H9 (cell line): ENCODE measurements at regions not wholly inside any gene's neighbourhood (a gene's known extent, or its start where the extent isn't known, plus 50 kb on each side); places are given as distances from the start of the nearest gene placed in this dataset.
"Not testable (repeated sequence)": the region's sequence is repeated elsewhere in the genome, so short reads cannot be mapped to it uniquely, and the experiment has no call there.

Experiments used
- DNase-seq: peaks from one replicate; pipeline ENCODE4 v3.0.0-alpha.2; 2017
- H2AFZ ChIP-seq: one replicate; pipeline ENCODE4 v1.6.1; 2013; ENCODE audit warnings: mild to moderate bottlenecking, low read length, control low read depth, moderate library complexity
- H2AK5ac ChIP-seq: 2 replicates; pipeline ENCODE4 v1.6.1; 2013; ENCODE audit warnings: low read length, control low read depth, mixed read lengths; ENCODE audit not compliant: insufficient read length
- H2BK120ac ChIP-seq: one replicate; pipeline ENCODE4 v1.6.1; 2013; ENCODE audit warnings: low read depth, mild to moderate bottlenecking, low read length, control low read depth, inconsistent platforms; ENCODE audit not compliant: poor library complexity, severe bottlenecking
- H2BK12ac ChIP-seq: 2 replicates; pipeline ENCODE4 v1.6.1; 2013; ENCODE audit warnings: low read length, control low read depth, mixed read lengths, low read depth; ENCODE audit not compliant: insufficient read length
- H2BK15ac ChIP-seq: 2 replicates; pipeline ENCODE4 v1.6.1; 2013; ENCODE audit warnings: low read depth, low read length, control low read depth
- H2BK20ac ChIP-seq: one replicate; pipeline ENCODE4 v1.6.1; 2013; ENCODE audit warnings: low read depth, mild to moderate bottlenecking, low read length, control low read depth, inconsistent platforms; ENCODE audit not compliant: poor library complexity, severe bottlenecking
- H2BK5ac ChIP-seq: 2 replicates; pipeline ENCODE4 v1.6.1; 2013; ENCODE audit warnings: low read length, control low read depth, mixed read lengths; ENCODE audit not compliant: insufficient read length
- H3K14ac ChIP-seq: 2 replicates; pipeline ENCODE4 v1.6.1; 2013; ENCODE audit warnings: low read length, control low read depth; ENCODE audit not compliant: insufficient read depth
- H3K18ac ChIP-seq: 2 replicates; pipeline ENCODE4 v1.6.1; 2013; ENCODE audit warnings: low read depth, mild to moderate bottlenecking, mixed read lengths, low read length, control low read depth; ENCODE audit not compliant: insufficient read length
- H3K23ac ChIP-seq: 2 replicates; pipeline ENCODE4 v1.6.1; 2013; ENCODE audit warnings: low read length, control low read depth, mixed read lengths, low read depth; ENCODE audit not compliant: insufficient read length
- H3K23me2 ChIP-seq: 2 replicates; pipeline ENCODE4 v1.6.1; 2013; ENCODE audit warnings: low read depth, mild to moderate bottlenecking, mixed read lengths, low read length, control low read depth; ENCODE audit not compliant: insufficient read length, poor library complexity, severe bottlenecking
- H3K27ac ChIP-seq: 2 replicates; pipeline ENCODE4 v1.5.1; 2013; ENCODE audit warnings: low read length, control low read depth, mixed read lengths, low read depth; ENCODE audit not compliant: insufficient read length
- H3K27me3 ChIP-seq: 2 replicates; pipeline ENCODE4 v1.6.1; 2013; ENCODE audit warnings: low read length, control low read depth, inconsistent platforms; ENCODE audit not compliant: insufficient read depth
- H3K4ac ChIP-seq: 2 replicates; pipeline ENCODE4 v1.6.1; 2013; ENCODE audit warnings: low read depth, mild to moderate bottlenecking, control low read depth, inconsistent platforms, low read length, moderate library complexity
- H3K4me1 ChIP-seq: 2 replicates; pipeline ENCODE4 v1.6.1; 2013; ENCODE audit warnings: low read length, control low read depth, inconsistent platforms; ENCODE audit not compliant: insufficient read depth
- H3K4me2 ChIP-seq: 2 replicates; pipeline ENCODE4 v1.6.1; 2013; ENCODE audit warnings: low read length, control low read depth, mixed read lengths; ENCODE audit not compliant: insufficient read length, insufficient read depth
- H3K56ac ChIP-seq: 2 replicates; pipeline ENCODE4 v1.6.1; 2013; ENCODE audit warnings: low read depth, mild to moderate bottlenecking, mixed read lengths, low read length, control low read depth; ENCODE audit not compliant: insufficient read length
- H3K79me1 ChIP-seq: 2 replicates; pipeline ENCODE4 v1.6.1; 2013; ENCODE audit warnings: low read depth, mild to moderate bottlenecking, moderate library complexity, low read length, control low read depth, inconsistent platforms; ENCODE audit not compliant: insufficient read depth, poor library complexity, severe bottlenecking
- H3K79me2 ChIP-seq: 2 replicates; pipeline ENCODE4 v1.6.1; 2013; ENCODE audit warnings: low read length, control low read depth, inconsistent platforms; ENCODE audit not compliant: insufficient read depth
- H3K9ac ChIP-seq: 2 replicates; pipeline ENCODE4 v1.6.1; 2013; ENCODE audit warnings: low read length, control low read depth, mixed read lengths; ENCODE audit not compliant: insufficient read length; ENCODE audit errors: extremely low read depth
- H3K9me3 ChIP-seq: one replicate; pipeline ENCODE4 v1.6.1; 2013; ENCODE audit warnings: low read depth, low read length, inconsistent platforms; ENCODE audit not compliant: control insufficient read depth
- H3T11ph ChIP-seq: one replicate; pipeline ENCODE4 v1.6.1; 2013; ENCODE audit warnings: mild to moderate bottlenecking, low read length, control low read depth, inconsistent platforms
- H4K20me1 ChIP-seq: one replicate; pipeline ENCODE4 v1.6.1; 2013; ENCODE audit not compliant: control insufficient read depth, insufficient read length, insufficient read depth
- H4K5ac ChIP-seq: 2 replicates; pipeline ENCODE4 v1.6.1; 2013; ENCODE audit warnings: low read depth, mild to moderate bottlenecking, mixed read lengths, low read length, control low read depth; ENCODE audit not compliant: insufficient read length
- H4K8ac ChIP-seq: replicated peaks from 2 replicates; pipeline ENCODE4 v1.6.1; 2013; ENCODE audit warnings: low read length, control low read depth, mixed read lengths, low read depth; ENCODE audit not compliant: insufficient read length
- H4K91ac ChIP-seq: 2 replicates; pipeline ENCODE4 v1.6.1; 2013; ENCODE audit warnings: low read depth, mild to moderate bottlenecking, moderate library complexity, mixed read lengths, low read length, control low read depth; ENCODE audit not compliant: insufficient read length
- H3K27ac Mint-ChIP-seq, 3 experiments: 2 replicates in 2 of 3; 3 replicates in 1 of 3; pipeline ENCODE4 v1.8.0; 2020 to 2021; ENCODE audit warnings: mixed read lengths in 3 of 3, mild to moderate bottlenecking in 1 of 3, moderate library complexity in 1 of 3
- H3K27me3 Mint-ChIP-seq: 2 replicates; pipeline ENCODE4 v1.8.0; 2021; ENCODE audit warnings: low read depth, mild to moderate bottlenecking, moderate library complexity, mixed read lengths
- H3K36me3 Mint-ChIP-seq, 3 experiments: 2 replicates in 2 of 3; 3 replicates in 1 of 3; pipeline ENCODE4 v1.8.0; 2020 to 2021; ENCODE audit warnings: low read depth in 3 of 3, mixed read lengths in 3 of 3; ENCODE audit not compliant: insufficient read depth in 1 of 3
- H3K4me1 Mint-ChIP-seq, 2 experiments: 2 replicates each; pipeline ENCODE4 v1.8.0; 2020; ENCODE audit warnings: mixed read lengths in 2 of 2
- H3K4me3 Mint-ChIP-seq, 2 experiments: 2 replicates in 1 of 2; 3 replicates in 1 of 2; pipeline ENCODE4 v1.8.0; 2020 to 2021; ENCODE audit warnings: mild to moderate bottlenecking in 2 of 2, mixed read lengths in 2 of 2, moderate library complexity in 1 of 2
- H3K9me3 Mint-ChIP-seq, 2 experiments: 2 replicates in 1 of 2; 3 replicates in 1 of 2; pipeline ENCODE4 v1.8.0; 2020; ENCODE audit warnings: mild to moderate bottlenecking in 2 of 2, mixed read lengths in 2 of 2, moderate library complexity in 1 of 2
- CTCF ChIP-seq: fragments of 200-600 bp; sonication (generic); conservative IDR thresholded peaks from 3 replicates; pipeline ENCODE4 v1.8.0; 2021; ENCODE audit warnings: antibody characterized with exemption, mild to moderate bottlenecking
- WGBS: extraction: QIAGEN DNeasy Blood & Tissue Kit; methylation state at CpG from one replicate; pipeline ENCODE4 v1.1.7; 2013; ENCODE audit warnings: missing lambda C conversion rate, low lambda C conversion rate, mixed read lengths; ENCODE audit not compliant: insufficient read length; ENCODE audit errors: extremely low coverage; 5-methylcytosine and 5-hydroxymethylcytosine counted together

DNA sequence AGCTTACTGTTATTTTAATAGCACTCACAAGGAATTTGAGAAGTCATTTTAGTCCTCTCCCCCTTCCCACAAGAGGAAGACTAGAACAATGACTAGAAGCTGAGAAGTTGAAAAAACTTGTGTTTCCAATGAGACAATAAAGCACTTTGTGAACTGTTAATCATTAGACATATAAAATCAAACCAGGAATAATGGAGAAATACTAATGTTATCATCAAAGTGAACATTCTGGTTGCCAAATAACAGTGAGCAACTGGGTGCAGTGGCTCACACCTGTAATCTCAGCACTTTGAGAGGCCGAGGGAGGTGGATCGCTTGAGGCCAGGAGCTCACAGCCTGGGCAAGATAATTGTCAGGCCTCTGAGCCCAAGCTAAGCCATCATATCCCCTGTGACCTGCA is 54.0 kb upstream of the RASAL2 start:
- Histone ChIP-seq H3K9me3 (no peaks in the 10 kb centered on the region), H3K79me2 (no peaks in the 10 kb centered on the region), H3K56ac (no peak overlapping the region), H3K27ac (no peak overlapping the region), H3T11ph (no peak overlapping the region), H2BK120ac (no peak overlapping the region), H2AK5ac (no peak overlapping the region), H2BK20ac (no peak overlapping the region), H2BK15ac (no peak overlapping the region), H4K8ac (no peak overlapping the region), H2BK12ac (no peak overlapping the region), H4K20me1 (no peaks in the 10 kb centered on the region), H3K4ac (no peak overlapping the region), H4K5ac (no peak overlapping the region), H2AFZ (no peak overlapping the region), H3K23ac (no peak overlapping the region), H3K23me2 (no peaks in the 10 kb centered on the region), H2BK5ac (no peak overlapping the region), H3K27me3 (no peaks in the 10 kb centered on the region), H3K79me1 (no peaks in the 10 kb centered on the region), H3K18ac (no peak overlapping the region), H3K4me1 (no peaks in the 10 kb centered on the region; the same call in 1 of the 2 replicates), H3K9ac (no peak overlapping the region), H3K14ac (no peak overlapping the region), H3K4me2 (no peak overlapping the region), H4K91ac (no peak overlapping the region)
- Mint-ChIP-seq H3K4me3 (no peak overlapping the region), H3K36me3 (peaks cover 0 to 17% (median 0%) of the 10 kb centered on the region in 3 experiments; a peak in 3 of 7 replicates), H3K4me1 (peaks cover 11 to 15% of the 10 kb centered on the region in 2 experiments), H3K27me3 (peaks cover 5% of the 10 kb centered on the region), H3K27ac (no peak overlapping the region), H3K9me3 (peaks cover 3 to 9% of the 10 kb centered on the region in 2 experiments; a peak in 3 of 5 replicates)
- TF ChIP-seq CTCF = no peak
- WGBS = no CpG with 5 or more reads among the region's 2 CpGs
- DNase-seq = no peak

DNA sequence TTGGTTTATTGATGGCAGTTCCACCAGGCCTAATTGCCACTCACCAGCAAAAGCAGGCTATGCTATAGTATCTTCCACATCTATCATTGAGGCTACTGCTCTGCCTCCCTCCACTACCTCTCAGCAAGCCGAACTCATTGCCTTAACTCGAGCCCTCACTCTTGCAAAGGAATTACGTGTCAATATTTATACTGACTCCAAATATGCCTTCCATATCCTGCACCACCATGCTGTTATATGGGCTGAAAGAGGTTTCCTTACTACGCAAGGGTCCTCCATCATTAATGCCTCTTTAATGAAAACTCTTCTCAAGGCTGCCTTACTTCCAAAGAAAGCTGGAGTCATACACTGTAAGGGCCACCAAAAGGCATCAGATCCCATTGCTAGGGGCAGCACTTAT is 50.0 kb upstream of the RASAL2 start:
- H4K5ac ChIP-seq, H2BK20ac ChIP-seq, H3K4me2 ChIP-seq, H3K4ac ChIP-seq, H3T11ph ChIP-seq, H2BK120ac ChIP-seq, H3K36me3 Mint-ChIP-seq, H3K23me2 ChIP-seq, H3K9me3 ChIP-seq, H3K27me3 ChIP-seq, H3K23ac ChIP-seq, H3K9ac ChIP-seq, H2BK5ac ChIP-seq, H3K14ac ChIP-seq, H2BK12ac ChIP-seq, H3K27ac ChIP-seq, H4K8ac ChIP-seq, H3K79me2 ChIP-seq, H3K27ac Mint-ChIP-seq, H2AK5ac ChIP-seq, DNase-seq, H3K4me3 Mint-ChIP-seq, H2AFZ ChIP-seq, H3K79me1 ChIP-seq, H3K56ac ChIP-seq, H3K9me3 Mint-ChIP-seq, H3K27me3 Mint-ChIP-seq, H2BK15ac ChIP-seq, H3K18ac ChIP-seq, H4K91ac ChIP-seq, H3K4me1 ChIP-seq, H4K20me1 ChIP-seq: not testable (repeated sequence)
- WGBS = no CpG with 5 or more reads among the region's 4 CpGs
- peaks cover 11 to 16% of the 10 kb centered on the region in 2 experiments for H3K4me1 Mint-ChIP-seq
